T-helper 2 cell treated with Interferon-gamma antibody and Interleukin-4, amounts not matched to agents 5 μg/mL and 100 μg/mL, for 36 hours (primary cell): ENCODE measurements at regions not wholly inside any gene's neighbourhood (a gene's known extent, or its start where the extent isn't known, plus 50 kb on each side); places are given as distances from the start of the nearest gene placed in this dataset.

Source experiments
- DNase-seq: peaks from one replicate; pipeline ENCODE4 v3.0.0; 2021; ENCODE audit warnings: low spot score
- H3K27ac Mint-ChIP-seq: one replicate; pipeline ENCODE4 v1.8.0; 2021; ENCODE audit warnings: mild to moderate bottlenecking, mixed read lengths
- H3K27me3 Mint-ChIP-seq: one replicate; pipeline ENCODE4 v1.8.0; 2021; ENCODE audit warnings: low read depth, mixed read lengths
- H3K36me3 Mint-ChIP-seq: one replicate; pipeline ENCODE4 v1.8.0; 2021; ENCODE audit warnings: low read depth, mixed read lengths
- H3K4me1 Mint-ChIP-seq: one replicate; pipeline ENCODE4 v1.8.0; 2021; ENCODE audit warnings: low read depth, mixed read lengths
- H3K4me3 Mint-ChIP-seq: one replicate; pipeline ENCODE4 v1.8.0; 2022; ENCODE audit warnings: mild to moderate bottlenecking, moderate library complexity, mixed read lengths
- H3K9me3 Mint-ChIP-seq: one replicate; pipeline ENCODE4 v1.8.0; 2021; ENCODE audit warnings: mixed read lengths

DNA sequence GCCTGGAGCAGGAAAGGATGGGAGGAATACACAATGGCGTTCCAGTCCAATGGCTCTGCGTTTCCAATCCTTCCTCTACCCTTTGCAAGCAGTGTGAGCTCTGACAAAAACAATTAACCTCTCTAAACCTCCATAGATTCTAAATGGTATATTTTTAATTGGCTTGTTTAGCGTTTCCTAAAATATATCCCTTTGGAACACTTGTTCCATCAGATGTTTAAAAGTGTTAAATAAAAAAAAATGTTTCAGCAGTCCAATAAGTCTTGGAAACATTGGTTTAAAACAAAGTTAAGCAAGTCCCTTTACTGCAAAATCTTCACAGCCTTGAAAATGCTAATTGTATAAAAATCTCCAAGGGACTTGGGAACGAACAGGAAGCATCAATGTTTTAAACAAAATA is 432.3 kb upstream of the ARRDC4 start:
- no peak for DNase-seq

DNA sequence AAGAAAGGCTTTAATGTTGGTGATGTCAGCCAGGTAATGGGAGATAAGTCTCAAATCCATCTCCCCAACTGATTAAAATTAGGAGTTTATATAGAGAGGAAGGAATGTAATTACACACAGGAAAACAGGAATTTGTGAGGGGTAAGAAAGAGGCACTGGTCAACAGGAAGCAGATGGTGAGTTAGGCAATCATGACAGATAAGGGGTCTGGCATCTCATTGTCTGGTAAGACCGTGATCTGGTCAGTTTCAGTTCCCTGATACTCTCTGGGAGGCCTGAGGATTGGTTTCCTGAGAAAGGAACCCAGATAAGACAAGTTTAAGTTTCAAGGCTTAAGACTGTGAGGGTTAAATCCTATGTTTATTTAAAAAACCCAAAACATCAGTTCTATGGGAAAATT is 414.7 kb upstream of the ARRDC4 start:
- Mint-ChIP-seq H3K36me3 (no peaks in the 10 kb centered on the region), H3K27me3 (no peaks in the 10 kb centered on the region), H3K4me1 (no peaks in the 10 kb centered on the region), H3K27ac (no peak overlapping the region), H3K9me3 (peaks cover 33% of the 10 kb centered on the region), H3K4me3 (no peak overlapping the region)
- DNase-seq: no peak

More for the DNA sequence above, 432.3 kb upstream of the ARRDC4 start:
- Mint-ChIP-seq H3K36me3 (no peaks in the 10 kb centered on the region), H3K4me1 (no peaks in the 10 kb centered on the region), H3K9me3 (peaks cover 13% of the 10 kb centered on the region), H3K27me3 (no peaks in the 10 kb centered on the region), H3K4me3 (no peak overlapping the region), H3K27ac (no peak overlapping the region)

DNA sequence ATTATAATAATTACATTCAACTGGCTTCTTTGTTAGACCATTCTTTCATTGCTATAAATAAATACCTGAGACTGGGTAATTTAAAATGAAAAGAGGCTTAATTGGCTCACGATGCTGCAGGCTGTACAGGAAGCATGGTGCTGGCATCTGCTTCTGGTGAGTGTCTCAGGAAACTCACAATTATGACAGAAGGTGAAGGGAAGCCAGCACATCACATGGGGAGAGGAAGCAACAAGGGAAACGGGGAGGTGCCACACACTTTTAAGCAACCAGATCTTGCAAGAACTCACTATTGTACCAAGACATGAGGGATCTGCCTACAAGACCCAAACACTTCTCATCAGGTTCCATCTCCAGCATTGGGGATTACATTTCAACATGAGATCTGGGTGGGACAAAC is 413.1 kb upstream of the ARRDC4 start:
- H3K4me3 Mint-ChIP-seq: no peak overlapping the region
- no peaks in the 10 kb centered on the region for H3K27me3 Mint-ChIP-seq
- DNase-seq: no peak
- no peaks in the 10 kb centered on the region for H3K36me3 Mint-ChIP-seq
- H3K4me1 Mint-ChIP-seq: no peaks in the 10 kb centered on the region
- H3K9me3 Mint-ChIP-seq: peaks cover 33% of the 10 kb centered on the region
- H3K27ac Mint-ChIP-seq: no peak overlapping the region

DNA sequence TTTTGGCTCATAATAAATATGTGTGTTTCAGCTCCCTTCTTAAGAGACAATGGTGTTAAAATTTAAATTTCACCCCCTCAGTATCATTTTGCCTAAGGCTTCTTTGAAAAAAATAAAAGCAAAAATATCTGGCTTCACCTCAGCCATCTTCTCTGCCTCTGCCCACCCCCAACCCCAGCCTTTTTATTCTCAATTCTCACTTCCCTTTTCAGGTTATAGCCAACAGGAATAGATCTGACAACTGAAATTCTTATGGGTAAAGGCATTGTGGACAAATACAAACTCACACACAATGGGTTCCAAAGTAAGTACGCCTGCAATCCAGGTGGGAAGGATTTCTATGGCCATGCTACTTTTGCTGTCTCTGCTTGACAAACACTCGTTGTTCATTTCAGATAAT is 399.0 kb upstream of the ARRDC4 start:
- Mint-ChIP-seq H3K4me3 (no peak overlapping the region), H3K4me1 (no peaks in the 10 kb centered on the region), H3K36me3 (no peaks in the 10 kb centered on the region), H3K27me3 (no peaks in the 10 kb centered on the region), H3K27ac (no peak overlapping the region), H3K9me3 (peaks cover 23% of the 10 kb centered on the region)
- DNase-seq: no peak

DNA sequence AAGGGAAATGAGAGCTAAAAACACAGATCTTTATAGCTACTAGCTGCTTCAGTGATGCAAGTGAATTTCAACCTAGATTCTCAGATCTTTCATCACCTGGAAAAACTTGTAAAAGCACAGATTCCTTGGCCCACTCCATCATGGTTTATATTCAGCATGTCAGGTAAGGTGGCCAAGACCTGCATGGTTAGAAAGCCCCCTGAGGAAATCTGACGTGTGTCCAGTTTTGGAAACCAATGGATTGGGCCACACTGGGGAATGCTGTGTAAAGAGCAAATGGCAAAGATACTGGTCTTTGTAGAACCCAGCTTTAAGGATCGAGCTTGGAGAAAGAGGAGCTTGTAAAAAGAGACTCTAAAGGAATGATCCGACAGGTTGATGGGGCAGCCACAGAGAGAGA is 397.0 kb upstream of the ARRDC4 start:
- H3K27ac Mint-ChIP-seq: no peak overlapping the region
- H3K9me3 Mint-ChIP-seq: peaks cover 26% of the 10 kb centered on the region

DNA sequence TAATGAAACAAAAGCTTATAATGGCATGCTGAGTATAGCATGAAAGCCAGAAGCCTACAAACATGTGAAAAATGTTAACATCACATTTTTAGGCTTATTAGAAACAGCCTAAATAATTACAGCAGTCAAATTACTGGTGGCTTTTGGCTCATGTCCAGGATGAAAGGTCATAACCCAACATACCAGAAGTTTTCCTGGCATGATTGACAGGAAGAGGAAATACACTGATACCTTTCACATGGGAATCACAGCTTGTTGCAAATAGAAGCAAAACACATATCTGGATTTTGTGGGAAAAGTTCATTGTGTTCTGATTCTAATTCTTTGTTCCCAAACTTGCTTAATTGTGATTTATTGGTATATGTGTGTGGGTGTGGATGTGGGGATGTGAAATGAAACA is 393.5 kb upstream of the ARRDC4 start:
- H3K4me3 Mint-ChIP-seq: no peak overlapping the region
- DNase-seq: no peak
- H3K4me1 Mint-ChIP-seq: no peaks in the 10 kb centered on the region
- no peaks in the 10 kb centered on the region for H3K27me3 Mint-ChIP-seq
- H3K27ac Mint-ChIP-seq: no peak overlapping the region
- H3K36me3 Mint-ChIP-seq: no peaks in the 10 kb centered on the region
- H3K9me3 Mint-ChIP-seq: peaks cover 23% of the 10 kb centered on the region

More for the DNA sequence above, 397.0 kb upstream of the ARRDC4 start:
- H3K36me3 Mint-ChIP-seq: no peaks in the 10 kb centered on the region
- no peaks in the 10 kb centered on the region for H3K27me3 Mint-ChIP-seq
- no peak overlapping the region for H3K4me3 Mint-ChIP-seq
- H3K4me1 Mint-ChIP-seq: no peaks in the 10 kb centered on the region
- DNase-seq: no peak

DNA sequence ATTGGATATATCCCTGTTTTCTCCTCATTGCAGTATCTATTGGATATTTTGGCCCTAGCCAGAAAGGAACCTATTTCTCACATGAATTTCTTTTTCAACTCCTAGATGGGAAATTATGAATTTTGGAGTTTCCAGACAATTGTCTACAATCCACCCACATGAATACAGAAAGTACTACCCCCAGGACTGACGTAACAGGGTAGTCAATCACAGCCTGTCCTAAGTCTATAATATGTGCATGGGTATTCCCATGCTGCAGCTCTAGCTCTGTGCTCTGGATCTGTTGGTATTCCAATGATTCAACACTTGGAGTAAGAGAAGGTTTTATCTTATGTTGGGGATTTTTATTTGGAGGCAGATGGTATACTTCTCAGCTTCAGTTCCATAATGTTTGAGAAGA is 393.1 kb upstream of the ARRDC4 start:
- H3K27ac Mint-ChIP-seq: no peak overlapping the region
- H3K36me3 Mint-ChIP-seq: no peaks in the 10 kb centered on the region
- H3K4me1 Mint-ChIP-seq: no peaks in the 10 kb centered on the region
- H3K4me3 Mint-ChIP-seq: no peak overlapping the region
- H3K9me3 Mint-ChIP-seq: peaks cover 25% of the 10 kb centered on the region
- no peaks in the 10 kb centered on the region for H3K27me3 Mint-ChIP-seq
- no peak for DNase-seq

DNA sequence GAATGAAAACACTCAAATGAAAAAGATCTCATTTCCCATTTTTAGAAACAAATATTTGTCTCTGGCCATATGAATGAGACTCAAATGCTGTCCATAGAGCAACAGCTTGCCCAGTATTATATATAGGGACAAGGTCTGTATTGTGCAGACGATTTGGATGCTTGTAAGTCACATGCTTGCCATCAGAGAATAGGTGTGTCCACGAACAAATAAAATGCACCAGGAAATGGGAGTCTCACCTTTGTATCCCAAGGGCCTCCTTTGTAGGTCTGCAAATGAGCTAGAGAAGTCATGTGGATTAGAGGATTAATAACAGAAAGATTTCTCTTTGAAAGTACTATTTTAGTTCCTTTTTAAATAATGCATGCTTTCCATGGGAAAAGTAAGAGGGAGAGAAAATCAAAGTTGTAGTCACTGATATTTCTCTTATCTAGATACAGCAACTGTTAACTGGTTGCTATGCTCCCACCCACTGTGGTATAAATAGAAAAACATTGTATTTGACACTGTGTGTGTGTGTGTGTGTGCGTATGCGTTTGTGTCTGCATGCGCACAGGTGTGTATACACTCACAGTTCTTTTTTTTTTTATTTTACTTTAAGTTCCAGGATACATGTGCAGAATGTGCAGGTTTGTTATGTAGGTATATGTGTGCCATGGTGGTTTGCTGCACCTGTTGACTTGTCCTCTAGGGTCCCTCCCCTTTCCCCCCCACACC is 383.4 kb upstream of the ARRDC4 start:
- Mint-ChIP-seq H3K27me3 (no peaks in the 10 kb centered on the region), H3K4me3 (no peak overlapping the region), H3K9me3 (peaks cover 26% of the 10 kb centered on the region), H3K4me1 (no peaks in the 10 kb centered on the region), H3K27ac (no peak overlapping the region), H3K36me3 (no peaks in the 10 kb centered on the region)
- no peak for DNase-seq

DNA sequence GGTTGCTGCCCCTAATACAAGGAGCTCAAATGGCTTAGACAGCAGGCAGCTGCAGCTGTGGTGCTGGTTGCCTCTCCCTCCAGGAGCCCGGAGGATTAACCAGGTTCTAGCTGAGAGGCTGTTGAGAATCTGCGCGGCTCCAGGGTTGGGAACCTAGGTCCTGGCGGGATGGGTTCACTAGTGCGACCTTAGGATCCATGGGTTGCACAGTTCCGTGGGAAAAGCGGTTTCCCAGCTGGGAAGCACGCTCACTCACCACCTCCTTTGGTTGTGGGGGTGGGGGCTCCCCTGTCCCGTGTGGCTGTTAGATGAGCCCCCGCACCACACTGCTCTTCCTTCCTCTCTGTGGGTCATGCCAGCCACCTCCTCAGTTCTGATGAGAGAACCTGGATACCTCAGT is 375.1 kb upstream of the ARRDC4 start:
- H3K9me3 Mint-ChIP-seq: peaks cover 38% of the 10 kb centered on the region
- no peaks in the 10 kb centered on the region for H3K36me3 Mint-ChIP-seq
- H3K27ac Mint-ChIP-seq: no peak overlapping the region
- no peaks in the 10 kb centered on the region for H3K27me3 Mint-ChIP-seq
- no peak for DNase-seq
- H3K4me3 Mint-ChIP-seq: no peak overlapping the region
- H3K4me1 Mint-ChIP-seq: no peaks in the 10 kb centered on the region

DNA sequence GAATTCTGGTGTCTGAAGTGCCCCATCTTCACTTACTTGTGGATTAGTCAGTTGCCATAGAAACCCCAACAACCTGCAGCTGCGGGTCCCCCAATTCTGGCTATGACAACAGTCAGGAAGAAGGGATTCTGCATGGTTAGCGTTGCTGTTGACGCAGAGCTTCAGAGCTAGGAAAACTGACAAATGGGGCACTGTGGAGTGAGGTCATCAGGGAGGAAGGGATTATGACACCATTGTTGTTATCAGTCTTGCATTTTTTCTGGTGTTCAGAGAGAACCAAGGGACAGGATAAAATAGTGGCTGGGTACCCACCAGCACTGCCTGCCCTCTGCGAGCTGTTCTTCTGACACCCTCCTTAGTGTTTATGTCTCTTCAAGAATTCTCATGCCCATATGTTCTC is 367.7 kb upstream of the ARRDC4 start:
- DNase-seq: no peak
- H3K27ac Mint-ChIP-seq: no peak overlapping the region
- no peak overlapping the region for H3K4me3 Mint-ChIP-seq
- no peaks in the 10 kb centered on the region for H3K36me3 Mint-ChIP-seq
- no peaks in the 10 kb centered on the region for H3K27me3 Mint-ChIP-seq
- H3K4me1 Mint-ChIP-seq: no peaks in the 10 kb centered on the region
- H3K9me3 Mint-ChIP-seq: peaks cover 5% of the 10 kb centered on the region

DNA sequence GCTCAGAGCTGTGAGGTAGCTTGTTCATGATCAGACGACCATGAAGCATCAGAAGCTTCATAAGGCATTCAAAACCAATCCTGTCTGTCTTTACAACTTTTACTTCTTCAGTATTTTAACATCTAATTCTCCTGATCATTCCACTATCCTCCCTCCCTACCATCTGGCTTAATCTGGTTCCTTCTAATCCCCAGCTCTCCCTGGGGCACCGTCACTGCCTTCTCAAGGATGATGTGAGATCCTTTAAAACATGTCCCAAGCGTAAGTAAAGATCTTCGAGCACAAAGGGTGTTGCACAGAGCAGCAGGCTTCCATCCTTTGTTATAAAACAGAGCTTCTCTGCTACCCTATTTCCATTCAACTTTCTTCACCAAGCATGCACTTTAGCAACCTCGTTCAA is 362.7 kb upstream of the ARRDC4 start:
- H3K27me3 Mint-ChIP-seq: no peaks in the 10 kb centered on the region
- peaks cover 7% of the 10 kb centered on the region for H3K9me3 Mint-ChIP-seq
- H3K4me1 Mint-ChIP-seq: no peaks in the 10 kb centered on the region

DNA sequence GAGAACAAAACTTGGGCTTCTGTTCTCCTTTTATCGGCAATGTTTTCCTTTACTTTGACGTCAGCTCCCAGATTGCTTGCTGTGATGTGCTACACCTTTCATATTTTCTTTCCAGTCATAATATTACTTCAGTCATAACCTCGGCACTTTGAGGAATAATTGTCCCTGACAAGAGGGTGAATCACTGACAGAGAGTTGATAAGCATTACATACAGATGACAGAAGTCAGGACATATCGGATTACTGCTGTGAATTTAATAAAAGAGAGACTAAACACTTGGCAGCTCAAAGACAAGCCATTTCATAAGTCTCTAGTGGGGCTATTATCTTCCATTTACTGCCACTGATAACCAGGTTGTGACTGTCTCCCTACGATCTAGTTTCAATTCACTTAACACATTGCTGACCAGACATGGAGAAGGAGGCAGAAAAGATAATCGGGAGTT is 362.1 kb upstream of the ARRDC4 start:
- Mint-ChIP-seq H3K36me3 (no peaks in the 10 kb centered on the region), H3K4me3 (no peak overlapping the region), H3K27me3 (no peaks in the 10 kb centered on the region), H3K9me3 (peaks cover 7% of the 10 kb centered on the region), H3K27ac (no peak overlapping the region), H3K4me1 (no peaks in the 10 kb centered on the region)
- DNase-seq: no peak

More for the DNA sequence above, 362.7 kb upstream of the ARRDC4 start:
- Mint-ChIP-seq H3K4me3 (no peak overlapping the region), H3K36me3 (no peaks in the 10 kb centered on the region), H3K27ac (no peak overlapping the region)
- no peak for DNase-seq

DNA sequence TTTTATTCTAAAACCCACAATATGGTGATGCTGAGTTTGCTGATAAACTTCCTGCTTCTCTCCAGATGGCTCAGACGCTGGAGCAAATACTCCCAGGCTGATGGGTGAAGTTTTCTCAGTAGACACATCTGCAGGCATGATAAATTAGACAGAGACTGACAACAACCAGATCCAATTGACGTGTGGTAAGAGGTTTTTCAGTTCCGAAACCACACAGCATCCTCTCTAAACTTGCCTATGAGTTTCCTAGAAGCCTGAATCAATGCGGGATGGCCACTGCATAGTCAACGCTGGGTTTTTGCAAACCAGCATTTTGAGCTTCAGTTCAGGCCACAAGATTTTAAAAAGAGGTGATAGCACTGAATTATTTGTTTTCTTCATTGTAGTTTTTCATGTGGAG is 360.3 kb upstream of the ARRDC4 start:
- Mint-ChIP-seq H3K36me3 (no peaks in the 10 kb centered on the region), H3K4me1 (no peaks in the 10 kb centered on the region), H3K9me3 (peaks cover 7% of the 10 kb centered on the region), H3K4me3 (no peak overlapping the region), H3K27me3 (no peaks in the 10 kb centered on the region), H3K27ac (no peak overlapping the region)
- DNase-seq: no peak

DNA sequence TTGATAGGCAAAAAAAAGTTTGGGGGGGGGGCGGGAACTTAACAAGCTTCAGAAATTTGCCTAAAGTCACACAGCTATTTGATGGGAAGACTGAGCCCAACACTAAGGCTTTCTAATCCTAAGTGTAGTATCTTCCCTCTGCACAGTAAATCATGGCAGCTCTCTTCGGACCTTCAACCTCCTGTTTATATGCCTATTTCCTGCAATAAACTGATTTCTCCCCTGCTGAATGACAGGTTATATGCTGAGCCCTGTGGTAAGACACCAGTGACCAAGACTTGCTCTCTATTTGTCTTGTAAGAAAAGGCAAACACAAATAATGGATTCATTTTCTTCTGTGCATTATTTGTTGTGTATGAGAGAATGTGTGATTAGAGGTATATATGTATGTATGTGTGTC is 355.8 kb upstream of the ARRDC4 start:
- Mint-ChIP-seq H3K9me3 (peaks cover 19% of the 10 kb centered on the region), H3K4me1 (no peaks in the 10 kb centered on the region), H3K27ac (no peak overlapping the region), H3K36me3 (no peaks in the 10 kb centered on the region), H3K27me3 (no peaks in the 10 kb centered on the region), H3K4me3 (no peak overlapping the region)
- DNase-seq: no peak

DNA sequence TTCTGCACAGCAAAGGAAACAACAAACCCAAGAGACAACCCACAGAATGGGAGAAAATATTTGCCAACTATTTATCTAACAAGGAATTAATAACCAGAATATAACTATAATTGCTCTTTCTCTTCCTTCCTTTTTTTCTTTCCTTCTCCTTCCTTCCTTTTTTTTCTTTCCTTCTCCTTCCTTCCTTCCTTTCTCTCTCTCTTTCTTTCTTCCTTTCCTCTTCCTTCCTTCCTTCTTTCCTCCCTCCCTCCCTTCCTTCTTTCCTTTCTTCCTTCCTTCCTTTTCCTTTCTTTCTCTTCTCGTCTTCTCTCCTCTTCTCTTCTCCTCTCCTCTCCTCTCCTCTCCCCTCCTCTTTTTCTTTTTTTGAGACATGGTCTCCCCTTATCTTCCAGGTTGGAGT is 345.4 kb upstream of the ARRDC4 start:
- Mint-ChIP-seq H3K36me3 (no peaks in the 10 kb centered on the region), H3K4me1 (no peaks in the 10 kb centered on the region), H3K4me3 (no peak overlapping the region), H3K27me3 (no peaks in the 10 kb centered on the region), H3K9me3 (peaks cover 34% of the 10 kb centered on the region), H3K27ac (no peak overlapping the region)
- no peak for DNase-seq
